Endometrium (tissue), 2 donors: ENCODE measurements at regions not wholly inside any gene's neighbourhood (a gene's known extent, or its start where the extent isn't known, plus 50 kb on each side); places are given as distances from the start of the nearest gene placed in this dataset.

Experiments used
- FAIRE-seq: peaks from 2 replicates; lab custom pipeline; 2012; peaks lifted over from hg19 to GRCh38; lab: Jason Lieb, UNC
- donor health status: control.
- donor health status: control.

GRCh38 chr20:39479196-39479810 is 517.2 kb downstream of the DHX35 start:
- FAIRE-seq, result no peak

GRCh38 chr20:39474879-39475278 is 512.7 kb downstream of the DHX35 start:
- FAIRE-seq, result no peak

GRCh38 chr20:39473536-39473935 is 511.4 kb downstream of the DHX35 start:
- FAIRE-seq, result no peak

GRCh38 chr20:39468703-39469102 is 506.6 kb downstream of the DHX35 start:
- FAIRE-seq, result no peak

- FAIRE-seq, result no peak
Measured at GRCh38 chr20:39464238-39464637, 502.1 kb downstream of the DHX35 start.

GRCh38 chr20:39462416-39462945 is 500.3 kb downstream of the DHX35 start:
- FAIRE-seq, result no peak

- no peak for FAIRE-seq
Measured at GRCh38 chr20:39458452-39458851, 496.3 kb downstream of the DHX35 start.

- no peak for FAIRE-seq
Measured at GRCh38 chr20:39453890-39454289, 491.7 kb downstream of the DHX35 start.

GRCh38 chr20:39452583-39453340 is 490.6 kb downstream of the DHX35 start:
- FAIRE-seq, result no peak

- no peak for FAIRE-seq
Measured at GRCh38 chr20:39451386-39451785, 489.2 kb downstream of the DHX35 start.

- no peak for FAIRE-seq
Measured at GRCh38 chr20:39446397-39446796, 484.3 kb downstream of the DHX35 start.

GRCh38 chr20:39445095-39445494 is 483.0 kb downstream of the DHX35 start:
- FAIRE-seq, result no peak

- no peak for FAIRE-seq
Measured at GRCh38 chr20:39433466-39433865, 471.3 kb downstream of the DHX35 start.

GRCh38 chr20:39431091-39431880 is 469.1 kb downstream of the DHX35 start:
- no peak for FAIRE-seq

- no peak for FAIRE-seq
Measured at GRCh38 chr20:39429726-39430125, 467.6 kb downstream of the DHX35 start.

GRCh38 chr20:39424962-39425678 is 463.0 kb downstream of the DHX35 start:
- no peak for FAIRE-seq

- FAIRE-seq, result no peak
Measured at GRCh38 chr20:39421571-39422105, 459.5 kb downstream of the DHX35 start.

- FAIRE-seq, result no peak
Measured at GRCh38 chr20:39412091-39412490, 449.9 kb downstream of the DHX35 start.

- no peak for FAIRE-seq
Measured at GRCh38 chr20:39399463-39399862, 437.3 kb downstream of the DHX35 start.

GRCh38 chr20:39398656-39399055 is 436.5 kb downstream of the DHX35 start:
- FAIRE-seq, result no peak

- no peak for FAIRE-seq
Measured at GRCh38 chr20:39397646-39398045, 435.5 kb downstream of the DHX35 start.
